ENCODE measurements at regions not wholly inside any gene's neighbourhood (a gene's known extent, or its start where the extent isn't known, plus 50 kb on each side); places are given as distances from the start of the nearest gene placed in this dataset.
A peak's percentile ranks its signal among the peaks of the same experiment; 100 is the strongest.
"Not testable (repeated sequence)": the region's sequence is repeated elsewhere in the genome, so short reads cannot be mapped to it uniquely, and the experiment has no call there.

GRCh38 chr11:94235772-94236171, 68.6 kb upstream of the IZUMO1R start:
- DNase-seq (ENCODE audit: low spot score) = not testable (repeated sequence)

- not testable (repeated sequence) for DNase-seq (ENCODE audit: low spot score)
Observed at GRCh38 chr11:94236416-94236815, 68.0 kb upstream of the IZUMO1R start.

GRCh38 chr11:94237447-94238153, 66.8 kb upstream of the IZUMO1R start:
- DNase-seq (ENCODE audit: low spot score) = peak; percentile 51

- DNase-seq (ENCODE audit: low spot score) = peak; percentile 43
Observed at GRCh38 chr11:94238154-94238735, 66.1 kb upstream of the IZUMO1R start.

- DNase-seq (ENCODE audit: low spot score) = not testable (repeated sequence)
Observed at GRCh38 chr11:94238774-94239173, 65.6 kb upstream of the IZUMO1R start.

GRCh38 chr11:94241896-94242295, 62.5 kb upstream of the IZUMO1R start:
- DNase-seq (ENCODE audit: low spot score) = no peak

- DNase-seq (ENCODE audit: low spot score) = no peak
Observed at GRCh38 chr11:94243571-94244515, 60.5 kb upstream of the IZUMO1R start.

- no peak for DNase-seq (ENCODE audit: low spot score)
Observed at GRCh38 chr11:94245121-94245520, 59.3 kb upstream of the IZUMO1R start.

GRCh38 chr11:94248301-94248700, 56.1 kb upstream of the IZUMO1R start:
- DNase-seq (ENCODE audit: low spot score) = not testable (repeated sequence)

GRCh38 chr11:94254214-94254613, 50.2 kb upstream of the IZUMO1R start:
- DNase-seq (ENCODE audit: low spot score) = no peak

Measured in mucosa of gallbladder (tissue), 1 donor.